Fibroblast of skin of abdomen (primary cell): ENCODE measurements at regions not wholly inside any gene's neighbourhood (a gene's known extent, or its start where the extent isn't known, plus 50 kb on each side); places are given as distances from the start of the nearest gene placed in this dataset.
A peak's percentile ranks its signal among the peaks of the same experiment; 100 is the strongest.

Experiments
- DNase-seq: peaks from one replicate; pipeline ENCODE4 v3.0.0-alpha.2; 2013

GRCh38 chr12:30015631-30016337, 232.0 kb upstream of the TMTC1 start:
- DNase-seq: no peak

- no peak for DNase-seq
Measured at GRCh38 chr12:30014991-30015390, 231.2 kb upstream of the TMTC1 start.

- no peak for DNase-seq
Measured at GRCh38 chr12:30012816-30013450, 229.2 kb upstream of the TMTC1 start.

GRCh38 chr12:30010071-30011052, 226.6 kb upstream of the TMTC1 start:
- DNase-seq: peak; percentile 65

DNA sequence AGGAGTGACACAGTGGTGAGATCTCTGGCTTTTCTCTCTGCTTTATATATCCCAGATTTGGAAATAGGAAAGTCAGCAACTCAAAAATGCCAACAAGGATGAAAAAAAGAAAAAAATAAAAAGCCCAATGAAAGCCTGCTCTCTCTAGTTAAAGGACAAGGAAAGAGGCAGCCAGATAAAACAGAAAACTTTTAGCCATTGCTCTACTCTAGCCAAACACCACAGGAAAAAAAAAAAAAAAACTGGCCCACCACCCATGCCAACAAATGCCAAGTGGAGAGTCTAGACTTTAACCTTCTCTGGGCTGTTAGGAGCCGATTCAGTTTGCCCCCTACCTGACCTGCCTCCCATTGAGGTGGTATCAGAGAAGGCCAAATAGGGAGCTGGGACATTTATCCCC, 222.3 kb upstream of the TMTC1 start:
- DNase-seq: no peak

DNA sequence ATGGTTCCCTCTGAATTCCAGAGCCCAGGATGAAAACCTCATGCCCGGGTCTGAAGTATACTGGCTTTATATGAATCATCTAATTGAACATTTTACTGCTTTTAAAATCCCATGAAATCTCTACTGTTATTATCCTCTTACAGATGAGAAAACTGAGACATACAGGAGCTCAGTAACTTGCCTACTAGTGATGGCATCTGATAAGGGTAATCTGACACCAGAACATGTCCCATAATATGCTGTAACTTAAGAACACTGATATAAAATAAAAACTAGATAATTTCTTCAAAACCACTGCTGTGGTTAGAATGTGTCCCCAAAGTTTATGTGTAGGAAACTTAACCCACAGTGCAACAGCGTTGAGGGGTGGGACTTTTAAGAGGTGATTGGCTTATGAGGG, 219.6 kb upstream of the TMTC1 start:
- no peak for DNase-seq

GRCh38 chr12:30002677-30003076, 218.9 kb upstream of the TMTC1 start:
- DNase-seq: no peak

DNA sequence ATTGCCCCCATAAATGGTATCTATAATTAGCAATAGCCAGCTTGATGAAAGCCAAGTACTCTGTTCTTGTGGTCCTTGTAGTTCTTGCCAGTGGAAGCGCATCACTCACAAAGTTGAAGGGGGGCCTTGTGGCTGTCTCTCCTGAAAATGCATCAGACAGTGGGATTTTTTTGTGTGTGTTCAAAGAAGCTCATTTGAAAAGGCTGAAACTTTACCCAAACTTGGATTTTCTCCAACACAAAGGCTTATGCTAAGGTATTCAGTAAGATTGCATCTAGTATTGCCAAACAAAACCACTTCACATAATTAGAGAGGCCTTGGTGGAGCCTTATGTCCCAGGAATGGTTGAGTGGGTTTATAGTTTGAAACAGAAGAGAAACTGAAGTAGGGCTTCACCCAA, 216.7 kb upstream of the TMTC1 start:
- peak; percentile 56 for DNase-seq

DNA sequence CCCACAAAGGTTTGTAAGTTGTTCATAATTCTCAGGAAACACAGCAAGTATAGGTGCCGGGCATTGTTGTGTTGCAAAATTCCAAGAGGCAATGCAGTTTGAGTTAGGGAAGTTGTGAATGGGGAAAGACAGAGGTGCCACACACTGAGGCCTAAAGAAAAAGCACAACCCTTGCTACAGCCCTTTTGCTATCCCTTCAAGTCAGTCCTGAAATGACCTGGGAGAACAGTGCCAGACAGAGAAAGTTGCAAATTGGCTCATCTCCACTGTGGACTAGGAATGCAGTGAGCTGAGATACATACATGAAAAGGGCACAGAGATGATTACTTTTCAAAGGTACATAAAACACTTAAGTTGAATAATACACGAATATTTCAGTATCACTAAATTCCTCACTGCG, 213.3 kb upstream of the TMTC1 start:
- no peak for DNase-seq

GRCh38 chr12:29992366-29992765, 208.6 kb upstream of the TMTC1 start:
- no peak for DNase-seq

GRCh38 chr12:29991924-29992323, 208.2 kb upstream of the TMTC1 start:
- DNase-seq: no peak

- peak; percentile 22 for DNase-seq
Measured at GRCh38 chr12:29990971-29991370, 207.2 kb upstream of the TMTC1 start.

- DNase-seq: no peak
Measured at GRCh38 chr12:29983851-29984250, 200.1 kb upstream of the TMTC1 start.

- DNase-seq: no peak
Measured at GRCh38 chr12:29980304-29980703, 196.6 kb upstream of the TMTC1 start.

GRCh38 chr12:29971446-29971845, 187.7 kb upstream of the TMTC1 start:
- no peak for DNase-seq

GRCh38 chr12:29970501-29970900, 186.8 kb upstream of the TMTC1 start:
- no peak for DNase-seq

DNA sequence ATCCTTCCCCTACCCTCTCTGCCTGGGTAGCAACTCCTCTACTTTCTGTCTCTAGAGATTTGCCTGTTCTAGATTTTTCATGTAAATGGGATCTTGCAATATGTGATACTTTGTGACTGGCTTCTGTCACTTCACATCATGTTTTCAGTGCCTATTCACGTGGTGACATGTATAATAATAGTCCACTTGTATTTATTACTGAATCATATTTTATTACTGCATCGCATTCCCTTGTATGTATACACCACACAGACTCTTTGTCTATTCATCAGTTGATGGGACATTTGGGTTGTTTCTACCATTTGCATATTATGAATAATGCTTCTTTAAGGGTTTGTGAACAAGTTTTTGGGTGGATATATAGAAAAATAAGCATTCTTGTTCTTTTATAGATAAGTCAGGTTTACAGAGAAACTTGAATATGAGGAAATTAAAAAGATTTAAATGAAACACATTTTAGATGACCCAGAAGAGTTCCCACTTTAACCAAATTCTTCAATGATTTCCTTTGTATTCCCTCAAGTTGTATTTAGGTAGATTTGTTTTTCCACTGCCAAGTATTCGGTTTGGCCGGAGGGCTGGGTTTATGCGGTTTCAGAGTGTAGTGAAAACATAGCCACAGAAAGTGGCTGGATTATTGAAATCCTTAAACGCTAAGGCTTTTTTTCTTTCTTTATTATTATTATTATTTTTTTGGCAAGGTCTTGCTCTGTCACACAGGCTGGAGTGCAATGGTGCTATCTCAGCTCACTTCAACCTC, 178.7 kb upstream of the TMTC1 start:
- no peak for DNase-seq

DNA sequence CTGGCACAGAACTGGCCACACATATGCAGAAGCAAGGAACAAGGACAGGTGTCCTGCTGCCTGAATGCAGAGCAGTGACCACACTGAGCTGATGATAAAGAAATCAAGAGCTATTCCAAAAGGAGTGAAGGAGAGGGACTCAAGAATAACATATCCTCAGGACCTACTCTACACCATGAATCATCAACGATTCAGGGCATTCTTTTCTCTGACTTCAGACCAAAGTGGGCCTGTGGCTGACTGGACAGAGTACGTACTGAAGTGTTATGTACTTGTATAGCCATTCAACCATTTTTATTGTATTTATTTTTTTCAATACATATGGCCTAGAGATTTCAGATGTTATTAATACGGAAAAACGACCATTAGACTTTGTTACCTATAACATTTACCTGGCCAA, 177.5 kb upstream of the TMTC1 start:
- peak; percentile 23 for DNase-seq

DNA sequence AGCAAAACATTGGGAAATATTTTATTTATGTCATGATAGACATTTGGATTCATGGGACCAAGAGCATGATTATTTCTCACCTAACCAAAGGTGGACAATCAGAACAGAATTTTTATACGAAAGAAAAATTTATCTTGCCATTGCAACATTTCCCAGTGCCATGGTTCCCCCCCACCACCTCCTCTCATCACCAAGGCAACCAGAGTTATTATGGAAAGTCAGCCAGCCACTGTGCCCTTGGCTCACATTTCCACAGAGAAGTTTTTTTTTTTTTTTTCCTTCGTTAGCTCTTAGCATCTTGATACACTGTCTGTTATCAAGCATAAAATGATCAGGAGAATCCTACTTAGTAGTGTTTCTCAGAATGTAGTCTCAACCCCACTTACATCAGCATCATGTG, 176.4 kb upstream of the TMTC1 start:
- DNase-seq: no peak

DNA sequence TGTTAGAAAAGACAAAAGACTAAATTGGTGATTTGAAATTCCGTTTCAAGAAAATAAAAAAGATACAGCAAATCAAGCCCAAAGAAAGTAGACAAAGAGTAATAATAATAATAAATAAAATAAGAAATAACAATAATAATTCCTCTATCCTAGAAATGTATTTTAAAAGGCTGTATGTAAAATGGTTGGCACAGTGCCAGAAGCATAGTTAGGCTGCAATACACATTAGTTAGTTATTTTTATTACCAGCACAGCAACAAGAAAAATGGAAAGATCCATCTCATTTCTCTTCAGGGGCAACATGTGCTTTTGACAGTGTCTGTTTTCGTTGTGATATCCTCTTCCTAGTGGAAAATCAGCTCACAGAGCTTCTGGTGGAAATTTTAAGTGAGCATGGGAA, 174.1 kb upstream of the TMTC1 start:
- no peak for DNase-seq

DNA sequence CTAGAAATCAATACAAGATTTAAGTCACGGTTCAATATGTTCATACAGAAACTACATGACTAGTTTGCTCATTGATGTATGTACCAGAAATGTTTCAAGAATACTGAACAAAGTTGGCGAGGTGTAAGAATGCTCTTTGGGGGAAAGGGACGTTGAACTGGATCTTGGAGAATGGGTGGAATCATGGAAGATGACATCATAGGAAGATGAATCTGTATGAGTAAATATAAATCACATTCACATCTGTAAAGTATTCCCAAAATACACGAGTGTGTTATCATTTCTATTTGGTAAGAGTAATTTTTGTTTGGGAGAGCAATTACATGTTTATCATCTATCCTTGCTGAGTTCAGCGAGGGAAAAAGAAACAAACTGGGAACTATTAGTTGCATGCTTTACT, 162.2 kb upstream of the TMTC1 start:
- DNase-seq: no peak

DNA sequence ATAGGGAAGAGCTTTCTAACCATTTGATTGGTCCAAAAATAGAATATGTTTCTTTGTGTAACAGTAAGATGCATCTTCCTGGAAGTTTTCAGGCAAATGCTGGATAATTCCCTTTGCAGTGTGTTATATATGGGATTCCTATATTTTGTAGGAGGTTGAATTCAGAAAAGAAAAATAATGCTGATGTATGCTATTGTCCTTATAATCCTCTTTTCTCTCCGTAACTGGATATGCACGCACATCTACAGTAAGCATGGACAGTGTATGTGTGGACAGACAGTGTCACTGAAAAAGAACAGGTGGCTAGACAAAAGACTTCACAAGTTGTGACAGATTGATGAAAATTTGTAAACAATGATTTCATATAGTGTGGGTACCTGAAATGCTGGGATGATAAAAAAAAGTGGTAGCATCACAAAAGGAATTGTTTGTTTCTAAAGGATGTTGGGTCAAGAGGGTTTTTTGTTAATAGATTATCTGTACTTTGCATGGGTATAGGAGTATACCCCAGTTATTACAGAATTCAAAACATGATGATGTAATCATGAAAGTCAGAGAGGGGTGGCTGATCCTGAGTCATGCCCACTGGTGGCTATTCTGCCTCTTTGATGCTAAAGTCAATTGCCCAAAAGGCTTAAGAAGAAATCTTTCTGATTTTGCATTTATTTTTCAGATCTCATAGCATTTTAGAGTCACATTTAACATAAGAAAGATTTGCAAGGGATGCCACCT, 160.7 kb upstream of the TMTC1 start:
- no peak for DNase-seq
